HepG2 (cell line): ENCODE measurements at regions not wholly inside any gene's neighbourhood (a gene's known extent, or its start where the extent isn't known, plus 50 kb on each side); places are given as distances from the start of the nearest gene placed in this dataset.

Source experiments
- ATAC-seq: fragments of 200-7000 bp; cut with Tn5 transposase; 3 replicates; pipeline ENCODE4 v1.9.1; 2020; ENCODE audit warnings: mild to moderate bottlenecking, moderate library complexity
- BruUV-seq: library from RNA; stranded (reverse); fragments of 400-500 nt; replicated peaks from 2 replicates; lab custom pipeline; 2021; lab: Mats Ljungman, UMichigan
- CTCF ChIA-PET: fragments of 300-600 bp; formaldehyde crosslinking; extraction: SDS; loops from one replicate; lab custom pipeline; 2021; ENCODE audit warnings: low total read pairs, inconsistent platforms, low intra/inter-chr PET ratio; lab: Yijun Ruan, JAX
- POLR2A ChIA-PET: fragments of 350-600 bp; sonication (Branson Sonifier 250); formaldehyde crosslinking; loops from one replicate; lab custom pipeline; 2020; ENCODE audit warnings: antibody characterized with exemption, inconsistent platforms; lab: Yijun Ruan, JAX
- DNase-seq: peaks from one replicate; pipeline ENCODE4 v3.0.0-alpha.2; 2015; ENCODE audit warnings: low spot score
- FAIRE-seq: peaks from 3 replicates; lab custom pipeline; 2011; peaks lifted over from hg19 to GRCh38; lab: Jason Lieb, UNC
- H2AFZ ChIP-seq: one replicate; pipeline ENCODE4 v1.6.1; 2011; ENCODE audit warnings: low read length, inconsistent platforms
- H3K27ac ChIP-seq: fragments of 300-600 bp; 3 replicates; pipeline ENCODE4 v1.8.0; 2011; ENCODE audit warnings: mixed run types, mild to moderate bottlenecking, mixed read lengths, low read length, inconsistent platforms; ENCODE audit not compliant: insufficient read depth; ENCODE audit errors: extremely low read length
- H3K27me3 ChIP-seq, 2 experiments: fragments of 200-600 bp in 1 of 2; 2 replicates in 1 of 2; 3 replicates in 1 of 2; pipeline versions ENCODE4 v1.6.0 to v1.8.0; 2011; ENCODE audit warnings: low read length in 2 of 2, mild to moderate bottlenecking in 2 of 2, moderate library complexity in 2 of 2, inconsistent platforms in 1 of 2; ENCODE audit not compliant: insufficient read depth in 2 of 2, control insufficient read depth in 1 of 2
- H3K36me3 ChIP-seq, 2 experiments: fragments of 200-600 bp in 1 of 2; replicated peaks in 1 of 2; 2 replicates in 1 of 2; 3 replicates in 1 of 2; pipeline versions ENCODE4 v1.5.1 to v1.8.0; 2011; ENCODE audit warnings: low read length in 2 of 2, inconsistent platforms in 1 of 2; ENCODE audit not compliant: insufficient read depth in 2 of 2, control insufficient read depth in 1 of 2
- H3K4me1 ChIP-seq: 2 replicates; pipeline ENCODE4 v1.5.1; 2012; ENCODE audit warnings: low read length, inconsistent platforms; ENCODE audit not compliant: insufficient read depth
- H3K4me2 ChIP-seq: 2 replicates; pipeline ENCODE4 v1.6.0; 2011; ENCODE audit warnings: low read depth, low read length, inconsistent platforms
- H3K4me3 ChIP-seq, 3 experiments: fragments of 200-600 bp in 1 of 3; sonication (generic), shearing (Covaris generic) in 1 of 3; replicated peaks in 1 of 3; 2 replicates each; pipeline ENCODE4 v1.5.1; 2011 to 2016; ENCODE audit warnings: low read length in 3 of 3, inconsistent platforms in 2 of 3, low read depth in 2 of 3, mild to moderate bottlenecking in 2 of 3, control low read depth in 1 of 3, mixed read lengths in 1 of 3; ENCODE audit not compliant: insufficient read depth in 1 of 3
- H3K79me2 ChIP-seq: one replicate; pipeline ENCODE4 v1.6.1; 2011; ENCODE audit warnings: low read length, inconsistent platforms; ENCODE audit not compliant: insufficient read depth
- H3K9ac ChIP-seq: 2 replicates; pipeline ENCODE4 v1.6.0; 2011; ENCODE audit warnings: mild to moderate bottlenecking, low read depth, low read length, inconsistent platforms; ENCODE audit not compliant: insufficient read depth
- H3K9me3 ChIP-seq: 2 replicates; pipeline ENCODE4 v1.5.1; 2012; ENCODE audit warnings: mild to moderate bottlenecking, low read length
- H4K20me1 ChIP-seq: 2 replicates; pipeline ENCODE4 v1.6.0; 2011; ENCODE audit warnings: inconsistent platforms, mild to moderate bottlenecking, low read length, moderate library complexity; ENCODE audit not compliant: insufficient read depth
- CREB3 ChIP-seq: sonication (generic); formaldehyde crosslinking; IDR thresholded peaks from 2 replicates; pipeline ENCODE4 v1.5.0; 2020; ENCODE audit warnings: missing genetic modification reagents
- MTA1 ChIP-seq: sonication (generic); formaldehyde crosslinking; IDR thresholded peaks from 2 replicates; pipeline ENCODE4 v1.4.0; 2020; ENCODE audit warnings: missing genetic modification reagents, mild to moderate bottlenecking, borderline replicate concordance
- MXD1 ChIP-seq: sonication (generic); formaldehyde crosslinking; IDR thresholded peaks from 2 replicates; pipeline ENCODE4 v1.4.0; 2020; ENCODE audit warnings: mild to moderate bottlenecking, missing genetic modification reagents
- NBN ChIP-seq: fragments of 450-650 bp; conservative IDR thresholded peaks from 2 replicates; pipeline ENCODE4 v1.6.1; 2017
- SMAD1 ChIP-seq: sonication (generic); formaldehyde crosslinking; IDR thresholded peaks from 2 replicates; pipeline ENCODE4 v1.4.0; 2020; ENCODE audit warnings: missing genetic modification reagents, low read depth, mild to moderate bottlenecking, borderline replicate concordance
- THRA ChIP-seq: sonication (generic); formaldehyde crosslinking; IDR thresholded peaks from 2 replicates; pipeline ENCODE4 v1.4.0; 2020; ENCODE audit warnings: missing genetic modification reagents, borderline replicate concordance
- ZNF33A ChIP-seq: sonication (generic); formaldehyde crosslinking; IDR thresholded peaks from 2 replicates; pipeline ENCODE4 v1.5.1; 2020; ENCODE audit warnings: missing genetic modification reagents, mild to moderate bottlenecking, moderate library complexity, borderline replicate concordance
- WGBS: methylation state at CpG from one replicate; pipeline ENCODE4 v1.1.6; 2017; ENCODE audit warnings: low lambda C conversion rate; 5-methylcytosine and 5-hydroxymethylcytosine counted together
- in situ Hi-C: cut with HindIII; loops from 2 replicates; pipeline ENCODE4 v1.10.0; 2017; ENCODE audit warnings: low pct_unique_long_range_greater_than_20kb; ENCODE audit not compliant: extremely low pct_ligation_motif_present
- intact Hi-C: fragments of 100-400 bp; cut with micrococcal nuclease; formaldehyde crosslinking; loops from one replicate; pipeline ENCODE4 v1.10.0; 2022; ENCODE audit not compliant: unreplicated experiment

GRCh38 chr3:28597452-28597851, 248.8 kb upstream of the AZI2 start:
- Histone ChIP-seq H3K27me3 (no peaks in the 10 kb centered on the region), H3K27ac (no peak overlapping the region), H3K79me2 (no peaks in the 10 kb centered on the region), H2AFZ (no peak overlapping the region), H4K20me1 (no peaks in the 10 kb centered on the region), H3K9ac (no peak overlapping the region), H3K4me2 (no peak overlapping the region), H3K4me3 (no peak overlapping the region), H3K36me3 (no peaks in the 10 kb centered on the region), H3K4me1 (no peaks in the 10 kb centered on the region), H3K9me3 (no peaks in the 10 kb centered on the region)
- ATAC-seq (no peak), FAIRE-seq (no peak), DNase-seq (no peak)
- WGBS, result 13% methylated on average over 6 of the region's 6 CpGs
- ChIA-PET CTCF (no interaction called here), POLR2A (no interaction called here)
- in situ Hi-C loops, result no loop called here
- intact Hi-C loops, result no loop called here
- no TSS peak for BruUV-seq
- no peak for TF ChIP-seq SMAD1 (CRISPR knock-in tag)
- TF ChIP-seq THRA (CRISPR knock-in tag), result no peak
- no peak for TF ChIP-seq CREB3
- no peak for TF ChIP-seq ZNF33A (CRISPR knock-in tag)
- TF ChIP-seq MXD1 (CRISPR knock-in tag), result no peak
- no peak for TF ChIP-seq NBN
- TF ChIP-seq MTA1 (CRISPR knock-in tag), result no peak
